ENCODE measurements at regions not wholly inside any gene's neighbourhood (a gene's known extent, or its start where the extent isn't known, plus 50 kb on each side); places are given as distances from the start of the nearest gene placed in this dataset.

GRCh38 chrX:115949900-115950822 is 220.4 kb upstream of the AGTR2 start:
- Histone ChIP-seq H3K36me3 (no peaks in the 10 kb centered on the region), H3K27ac (no peak overlapping the region), H3K9me3 (no peaks in the 10 kb centered on the region), H3K4me1 (peaks cover 0 to 4% (median 0%) of the 10 kb centered on the region in 6 donors), H3K4me3 (peak overlapping the region in 1 of 8 donors; percentile 30), H3K27me3 (replicated peaks in 1 of 7) (no peaks in the 10 kb centered on the region)
- DNase-seq, result peak; percentile 71
- intact Hi-C loops (cut with DNase I; ENCODE audit: low total_unique reads), result no loop called here
- 44 to 93% (median 83%) methylated on average over 7 to 17 of the region's 17 CpGs for WGBS, 5 donors
- TF ChIP-seq CTCF (IDR thresholded peaks at IDR 0.05 in 8 of 11, conservative IDR thresholded peaks at IDR 0.05 in 3 of 11), result peak in 6 of 11 experiments; percentile 24 to 54 (median 30)
- no peak for TF ChIP-seq POLR2AphosphoS5 (IDR thresholded peaks at IDR 0.05)

GRCh38 chrX:115952417-115953092 is 218.0 kb upstream of the AGTR2 start:
- H3K27me3 ChIP-seq (replicated peaks in 1 of 7), result no peaks in the 10 kb centered on the region
- peak; percentile 73 for DNase-seq
- 55 to 97% (median 84%) methylated on average over 5 to 14 of the region's 14 CpGs for WGBS, 5 donors
- H3K4me3 ChIP-seq, result no peak overlapping the region
- TF ChIP-seq CTCF (IDR thresholded peaks at IDR 0.05 in 8 of 11, conservative IDR thresholded peaks at IDR 0.05 in 3 of 11) (peak in 4 of 11 experiments; percentile 8 to 22 (median 19)), POLR2AphosphoS5 (IDR thresholded peaks at IDR 0.05) (no peak), POLR2A (IDR thresholded peaks at IDR 0.05) (no peak)
- H3K36me3 ChIP-seq, result no peaks in the 10 kb centered on the region
- peaks cover 0 to 4% (median 0%) of the 10 kb centered on the region in 6 donors for H3K4me1 ChIP-seq
- no peak overlapping the region for H3K27ac ChIP-seq
- intact Hi-C loops (cut with DNase I; ENCODE audit: low total_unique reads), result no loop called here
- no peaks in the 10 kb centered on the region for H3K9me3 ChIP-seq

- WGBS, 5 donors, result 48 to 84% (median 83%) methylated on average over 6 to 11 of the region's 11 CpGs
- no peak overlapping the region for H3K4me3 ChIP-seq
- no peak for DNase-seq
- no peaks in the 10 kb centered on the region for H3K4me1 ChIP-seq
- H3K27ac ChIP-seq, result no peak overlapping the region
- TF ChIP-seq POLR2A (IDR thresholded peaks at IDR 0.05) (no peak), POLR2AphosphoS5 (IDR thresholded peaks at IDR 0.05) (no peak), CTCF (IDR thresholded peaks at IDR 0.05 in 8 of 11, conservative IDR thresholded peaks at IDR 0.05 in 3 of 11) (no peak)
- H3K9me3 ChIP-seq, result no peaks in the 10 kb centered on the region
- intact Hi-C loops (cut with DNase I; ENCODE audit: low total_unique reads), result no loop called here
- no peaks in the 10 kb centered on the region for H3K36me3 ChIP-seq
- H3K27me3 ChIP-seq (replicated peaks in 1 of 7), result peaks cover 0 to 21% (median 0%) of the 10 kb centered on the region in 7 donors
Measured at GRCh38 chrX:115957862-115958490, 212.6 kb upstream of the AGTR2 start.
